NCI-H1436 (cell line): ENCODE measurements at regions not wholly inside any gene's neighbourhood (a gene's known extent, or its start where the extent isn't known, plus 50 kb on each side); places are given as distances from the start of the nearest gene placed in this dataset.
A peak's percentile ranks its signal among the peaks of the same experiment; 100 is the strongest.

Experiments used
- DNase-seq: peaks from one replicate; lab custom pipeline; 2025; lab: John Stamatoyannopoulos, UW

DNA sequence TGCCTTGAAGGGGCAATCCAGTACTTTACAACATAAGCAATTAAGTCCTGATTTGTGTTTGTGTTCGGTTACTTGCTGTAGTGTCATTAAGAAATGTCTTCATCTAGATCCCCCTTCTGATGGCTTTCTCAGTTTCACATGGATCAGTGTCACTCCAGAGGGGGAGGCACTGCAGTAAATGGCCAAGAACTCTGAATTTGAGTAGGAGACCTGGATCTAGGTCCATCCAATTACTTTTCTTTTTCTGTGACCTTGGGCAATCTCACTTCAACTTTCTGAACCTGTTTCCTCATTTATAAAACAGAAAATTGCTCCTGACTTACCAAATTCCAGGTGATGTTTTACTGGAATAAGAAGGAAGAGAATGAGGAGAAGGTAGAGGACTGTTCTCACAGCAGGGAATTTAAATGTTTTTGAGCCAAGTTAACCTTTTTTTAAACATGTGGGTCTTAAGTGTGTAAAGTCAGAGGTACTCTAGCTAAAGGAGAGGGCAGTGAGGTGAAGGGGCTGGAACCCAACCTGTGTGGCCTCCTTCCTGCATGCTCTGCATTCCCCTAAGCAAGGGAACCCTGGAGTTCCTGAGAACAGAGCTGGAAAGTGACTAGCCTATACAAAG, 285.5 kb downstream of the HACE1 start:
- DNase-seq = no peak

GRCh38 chr6:104573350-104573749, 286.4 kb downstream of the HACE1 start:
- no peak for DNase-seq

DNA sequence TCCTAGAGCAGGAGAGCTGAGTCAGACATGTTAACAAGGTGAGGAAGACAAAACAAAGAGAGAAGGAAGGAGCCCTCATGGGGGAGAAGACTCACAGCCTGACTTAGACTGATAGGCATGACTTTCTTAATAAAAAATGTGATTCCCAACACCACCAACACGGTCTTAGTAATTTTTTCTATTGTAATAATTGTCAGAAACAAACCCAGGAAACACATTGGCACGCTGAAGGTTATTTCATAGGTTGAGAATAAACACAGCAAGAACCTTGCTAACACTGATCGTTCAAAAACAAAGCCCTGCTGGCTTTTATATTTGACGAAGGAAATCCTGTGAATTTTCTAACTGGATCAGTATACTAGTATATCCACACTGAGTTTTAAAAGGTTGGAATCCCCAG, 286.8 kb downstream of the HACE1 start:
- no peak for DNase-seq

DNA sequence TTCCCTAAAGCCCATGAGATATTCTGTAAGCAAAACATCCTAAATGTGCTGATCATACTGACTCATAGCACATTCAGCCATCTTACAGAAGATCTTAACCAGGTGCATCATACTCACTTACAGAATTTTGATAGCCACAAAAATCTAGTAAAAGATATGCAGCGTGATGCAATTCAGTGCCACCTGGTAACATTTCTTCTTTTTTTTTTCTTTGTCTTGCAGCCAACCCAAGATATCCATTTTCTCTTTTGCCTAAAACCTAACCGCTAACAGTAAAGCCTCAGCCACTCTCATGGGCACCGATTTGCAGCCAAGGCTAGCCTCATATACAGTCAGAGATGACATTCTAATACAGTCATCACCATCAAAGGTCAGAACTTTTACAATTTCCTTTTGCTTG, 293.3 kb downstream of the HACE1 start:
- DNase-seq = no peak

DNA sequence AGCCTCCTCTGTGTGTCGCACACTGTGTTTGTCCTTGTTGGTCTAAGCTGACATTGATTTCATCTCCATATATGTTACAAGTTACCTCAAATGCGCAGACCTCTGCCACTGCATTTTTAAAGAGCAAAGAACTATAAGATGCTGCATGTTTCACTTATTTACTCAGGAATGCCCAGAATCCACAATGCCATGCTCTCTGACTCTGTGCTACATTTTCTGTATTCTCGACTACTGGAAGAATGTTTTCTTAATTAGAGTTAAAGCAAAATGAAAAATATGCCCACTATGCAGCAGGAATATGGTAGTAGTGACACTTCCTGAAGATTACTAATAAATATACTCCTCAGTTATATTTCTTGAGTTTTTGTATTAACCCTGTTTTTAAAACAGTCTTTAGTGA, 296.4 kb downstream of the HACE1 start:
- no peak for DNase-seq

- no peak for DNase-seq
Measured at GRCh38 chr6:104559435-104560202, 300.1 kb downstream of the HACE1 start.

DNA sequence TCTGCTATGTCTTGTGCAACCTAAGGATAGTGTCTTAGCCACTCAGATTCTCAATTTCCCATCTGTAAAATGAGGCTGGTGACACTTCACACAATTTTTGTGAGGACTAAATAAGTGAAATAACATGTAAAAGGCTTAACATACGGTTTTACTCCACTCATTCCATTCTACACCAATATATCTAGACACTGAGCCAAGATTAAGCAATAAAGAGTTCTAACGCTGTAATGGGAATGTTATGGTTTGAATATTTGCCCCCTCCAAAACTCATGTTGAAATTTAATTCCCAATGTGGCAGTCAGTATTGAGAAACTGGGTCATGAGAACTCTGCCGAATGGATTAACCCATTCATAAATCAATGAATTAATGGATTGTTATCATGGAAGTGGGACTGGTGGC, 301.0 kb downstream of the HACE1 start:
- DNase-seq = no peak

- DNase-seq = no peak
Measured at GRCh38 chr6:104548297-104548696, 311.4 kb downstream of the HACE1 start.

- no peak for DNase-seq
Measured at GRCh38 chr6:104541411-104541810, 318.3 kb downstream of the HACE1 start.

- no peak for DNase-seq
Measured at GRCh38 chr6:104540743-104541142, 319.0 kb downstream of the HACE1 start.

- DNase-seq = no peak
Measured at GRCh38 chr6:104539173-104539572, 320.5 kb downstream of the HACE1 start.

GRCh38 chr6:104537872-104538271, 321.8 kb downstream of the HACE1 start:
- no peak for DNase-seq

DNA sequence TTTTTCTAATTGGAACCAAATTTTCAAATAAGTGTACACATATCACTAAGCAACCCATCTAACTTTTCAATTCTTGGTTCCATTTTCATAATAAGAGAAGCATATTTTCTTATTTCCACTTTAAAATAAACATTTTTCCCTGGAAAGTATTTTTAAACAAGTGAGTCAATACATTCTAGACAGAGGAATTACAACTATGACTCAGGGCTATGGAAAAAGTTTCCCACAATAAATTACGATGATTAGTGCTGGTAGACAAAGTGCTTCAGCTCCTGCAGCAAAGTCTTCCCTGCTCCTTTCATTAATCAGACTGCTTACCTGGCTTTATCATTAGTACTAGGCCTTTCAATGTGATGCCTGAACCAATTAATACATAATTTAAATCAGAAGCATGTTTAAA, 322.5 kb downstream of the HACE1 start:
- no peak for DNase-seq

- no peak for DNase-seq
Measured at GRCh38 chr6:104532462-104532861, 327.3 kb downstream of the HACE1 start.

DNA sequence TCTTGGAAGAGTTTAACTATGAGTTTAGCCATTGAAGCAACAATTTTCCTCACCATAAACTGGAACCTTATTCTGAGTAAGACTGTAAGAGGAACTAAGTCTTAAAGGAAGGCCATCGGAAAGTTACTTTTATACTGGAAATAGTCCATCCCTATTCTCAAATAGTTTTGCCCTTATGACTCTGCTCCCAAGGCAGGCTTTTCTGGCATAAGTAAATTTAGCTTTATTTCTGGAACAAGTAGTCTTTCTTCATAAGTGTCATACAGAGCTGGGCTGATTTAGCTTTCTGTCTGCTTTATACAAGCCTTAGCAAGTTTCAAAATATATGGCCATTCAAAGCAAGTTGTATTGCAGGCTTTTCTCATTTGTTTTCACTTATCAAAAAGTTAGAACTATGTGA, 328.1 kb downstream of the HACE1 start:
- no peak for DNase-seq

DNA sequence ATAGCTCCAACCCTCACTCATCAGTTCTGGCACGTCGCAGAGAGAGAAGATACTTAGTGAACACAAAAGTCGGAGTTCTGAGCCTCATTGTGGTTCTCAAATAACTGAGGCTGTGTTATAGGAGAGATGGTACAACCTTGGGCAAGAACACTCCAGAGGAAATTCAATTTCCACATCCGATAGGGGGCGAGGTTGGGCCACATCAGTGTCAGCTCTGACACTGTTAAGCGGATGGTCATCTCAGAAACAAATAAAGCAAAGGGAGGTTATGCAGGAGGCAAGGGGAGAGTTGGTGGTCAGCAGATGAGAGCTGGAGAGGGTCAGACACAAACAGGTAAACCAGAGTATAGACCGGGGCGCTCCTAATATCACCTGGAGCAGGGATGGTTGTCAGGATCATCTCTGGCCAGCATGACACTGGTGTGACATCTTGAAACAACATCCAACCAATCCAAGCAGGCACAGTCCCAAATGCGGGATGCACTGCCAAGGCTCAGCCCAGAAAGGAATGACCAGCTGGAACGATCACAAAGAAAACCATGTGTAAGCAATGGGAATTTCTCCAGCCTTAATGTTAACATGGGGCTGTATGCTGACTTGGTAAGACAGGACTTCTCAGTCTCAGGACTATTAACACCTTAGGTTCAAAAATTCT, 331.8 kb downstream of the HACE1 start:
- no peak for DNase-seq

- DNase-seq = no peak
Measured at GRCh38 chr6:104527311-104527710, 332.4 kb downstream of the HACE1 start.

GRCh38 chr6:104526376-104526775, 333.3 kb downstream of the HACE1 start:
- no peak for DNase-seq

DNA sequence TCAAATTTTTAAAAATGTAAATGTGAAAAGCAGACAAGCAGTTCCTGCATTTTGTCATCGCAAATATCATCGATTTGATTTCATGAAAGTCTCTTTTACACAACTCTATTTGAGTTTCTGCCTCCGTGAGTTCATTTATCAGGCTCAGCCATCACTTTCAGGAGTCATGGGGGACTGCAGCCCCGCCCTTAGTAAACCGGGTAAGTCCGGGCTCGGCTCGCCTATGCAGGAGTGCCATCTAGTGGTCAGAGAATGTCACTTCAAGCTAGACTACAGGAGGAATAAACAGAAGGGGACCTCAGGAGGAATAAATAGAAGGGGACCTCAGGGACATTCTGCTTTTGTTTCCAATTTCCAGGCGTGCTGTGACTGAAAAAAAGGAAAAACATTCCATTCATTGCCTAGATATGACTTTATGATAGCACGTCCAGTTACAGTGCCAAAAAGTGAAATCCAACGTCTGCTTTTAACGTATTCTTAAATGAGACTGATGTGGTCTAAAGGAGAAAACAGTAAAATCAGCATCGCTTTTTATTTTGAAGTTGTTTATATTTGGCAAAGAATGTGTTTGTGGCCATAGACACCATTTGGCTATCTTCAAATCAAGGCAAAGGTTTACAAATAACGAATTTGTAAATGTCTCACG, 333.9 kb downstream of the HACE1 start:
- peak; percentile 52 for DNase-seq

DNA sequence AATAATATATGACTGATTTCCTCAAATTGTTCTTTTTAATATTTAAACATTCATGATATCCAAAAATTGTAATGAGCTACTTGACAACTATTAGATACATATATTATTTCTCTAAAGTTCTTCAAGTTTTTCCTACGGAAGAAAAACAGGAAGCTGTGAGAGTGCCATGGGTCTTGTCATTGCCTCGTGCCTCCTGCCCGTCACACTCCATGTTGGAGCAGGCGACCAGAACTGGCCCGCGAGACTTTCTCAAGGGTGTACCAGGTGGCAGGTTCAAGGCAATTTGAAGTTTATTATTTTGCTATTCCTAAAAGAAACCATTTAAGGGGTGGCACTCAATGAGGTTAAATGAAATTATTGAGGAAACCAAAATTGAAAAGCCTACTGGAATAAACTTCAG, 337.2 kb downstream of the HACE1 start:
- DNase-seq = no peak

DNA sequence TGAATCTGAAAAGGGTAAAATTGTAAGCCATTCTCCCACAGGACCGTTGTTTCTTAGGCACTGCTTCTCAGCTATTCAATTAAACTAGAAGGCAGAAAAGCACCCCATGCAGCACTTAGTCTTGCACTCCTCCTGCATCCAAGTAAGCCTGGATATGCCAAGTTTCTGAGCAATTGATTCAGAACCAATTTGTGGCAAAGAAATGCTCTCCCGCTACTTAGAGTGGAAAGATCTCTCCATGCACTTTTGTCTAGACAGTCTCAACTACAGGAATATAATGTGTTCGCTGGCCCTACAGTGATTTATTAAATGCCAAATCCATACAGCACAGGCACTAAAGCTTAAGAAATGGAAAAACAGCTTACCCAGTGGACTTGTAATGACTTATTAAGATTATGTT, 338.5 kb downstream of the HACE1 start:
- DNase-seq = no peak

- DNase-seq = no peak
Measured at GRCh38 chr6:104519566-104519965, 340.2 kb downstream of the HACE1 start.

GRCh38 chr6:104509355-104509754, 350.4 kb downstream of the HACE1 start:
- DNase-seq = no peak
